K562 (cell line): ENCODE measurements at regions not wholly inside any gene's neighbourhood (a gene's known extent, or its start where the extent isn't known, plus 50 kb on each side); places are given as distances from the start of the nearest gene placed in this dataset.

Experiments
- ATAC-seq: fragments of 200-7000 bp; cut with Tn5 transposase; 3 replicates; pipeline ENCODE4 v1.9.1; 2020; ENCODE audit warnings: moderate library complexity
- BruUV-seq: library from RNA; stranded (reverse); fragments of 400-500 nt; replicated peaks from 2 replicates; lab custom pipeline; 2021; lab: Mats Ljungman, UMichigan
- CTCF ChIA-PET: fragments of 300-600 bp; formaldehyde crosslinking; extraction: SDS; loops from one replicate; lab custom pipeline; 2021; ENCODE audit warnings: low intra/inter-chr PET ratio; lab: Yijun Ruan, JAX
- POLR2A ChIA-PET: fragments of 300-600, 350-650 bp; sonication (Branson Sonifier 250); formaldehyde crosslinking; extraction: SDS; loops from one replicate; lab custom pipeline; 2021; ENCODE audit warnings: antibody characterized with exemption, inconsistent platforms; lab: Yijun Ruan, JAX
- DNase-seq, 4 experiments: peaks; one replicate each; pipeline versions ENCODE4 v3.0.0 to v3.0.0-alpha.2; 2011 to 2018; ENCODE audit warnings: low spot score in 3 of 4, mixed read lengths in 3 of 4; ENCODE audit errors: extremely low read depth in 1 of 4
- FAIRE-seq: peaks from 2 replicates; lab custom pipeline; 2011; peaks lifted over from hg19 to GRCh38; lab: Jason Lieb, UNC
- H2AFZ ChIP-seq: 2 replicates; pipeline ENCODE4 v1.6.0; 2011; ENCODE audit warnings: low read depth, low read length, control low read depth, inconsistent platforms
- H3K27ac ChIP-seq: fragments of 200-600 bp; 3 replicates; pipeline ENCODE4 v1.8.0; 2011; ENCODE audit warnings: low read depth, mild to moderate bottlenecking, control low read depth, inconsistent platforms, low read length, moderate library complexity, mixed read lengths; ENCODE audit errors: extremely low read depth
- H3K27me3 ChIP-seq, 2 experiments: fragments of 300-600 bp in 1 of 2; 2 replicates in 1 of 2; 3 replicates in 1 of 2; pipeline versions ENCODE4 v1.6.0 to v1.8.0; 2011; ENCODE audit warnings: inconsistent platforms in 2 of 2, low read length in 2 of 2, mild to moderate bottlenecking in 1 of 2, mixed read lengths in 1 of 2, moderate library complexity in 1 of 2; ENCODE audit not compliant: control insufficient read depth in 2 of 2, insufficient read depth in 2 of 2
- H3K36me3 ChIP-seq: fragments of 300-600 bp; 3 replicates; pipeline ENCODE4 v1.8.0; 2011; ENCODE audit warnings: mild to moderate bottlenecking, low read length, inconsistent platforms; ENCODE audit not compliant: control insufficient read depth, insufficient read depth
- H3K4me1 ChIP-seq, 2 experiments: fragments of 200-600 bp in 1 of 2; replicated peaks in 1 of 2; 2 replicates in 1 of 2; 3 replicates in 1 of 2; pipeline versions ENCODE4 v1.5.1 to v1.8.0; 2011; ENCODE audit warnings: inconsistent platforms in 2 of 2, low read length in 2 of 2, mild to moderate bottlenecking in 1 of 2, mixed read lengths in 1 of 2, moderate library complexity in 1 of 2; ENCODE audit not compliant: control insufficient read depth in 2 of 2, insufficient read depth in 2 of 2
- H3K4me2 ChIP-seq: 2 replicates; pipeline ENCODE4 v1.6.1; 2011; ENCODE audit warnings: low read length, control low read depth, inconsistent platforms, mixed read lengths; ENCODE audit not compliant: insufficient read depth
- H3K4me3 ChIP-seq: fragments of 200-600 bp; sonication (generic), shearing (Covaris generic); 2 replicates; pipeline ENCODE4 v1.5.1; 2016; ENCODE audit warnings: control low read depth, inconsistent platforms
- H3K79me2 ChIP-seq: fragments of 200-600 bp; 3 replicates; pipeline ENCODE4 v1.8.0; 2011; ENCODE audit warnings: low read length, inconsistent platforms; ENCODE audit not compliant: control insufficient read depth, insufficient read depth
- H3K9ac ChIP-seq, 2 experiments: 2 replicates each; pipeline versions ENCODE4 v1.6.0 to v1.6.1; 2011; ENCODE audit warnings: low read depth in 2 of 2, low read length in 2 of 2, control low read depth in 1 of 2, inconsistent platforms in 1 of 2, mild to moderate bottlenecking in 1 of 2, mixed read lengths in 1 of 2; ENCODE audit not compliant: insufficient read depth in 1 of 2
- H3K9me1 ChIP-seq: one replicate; pipeline ENCODE4 v1.6.0; 2011; ENCODE audit warnings: inconsistent platforms, mild to moderate bottlenecking, low read length, moderate library complexity; ENCODE audit not compliant: control insufficient read depth, insufficient read depth
- H3K9me3 ChIP-seq: replicated peaks from 2 replicates; pipeline ENCODE4 v1.5.1; 2011; ENCODE audit warnings: low read depth, low read length, inconsistent platforms; ENCODE audit not compliant: control insufficient read depth, insufficient read depth
- H4K20me1 ChIP-seq: replicated peaks from 2 replicates; pipeline ENCODE4 v1.6.1; 2011; ENCODE audit warnings: low read length, inconsistent platforms, mixed read lengths; ENCODE audit not compliant: control insufficient read depth, insufficient read depth
- ARHGAP35 ChIP-seq: fragments of 450-650 bp; IDR thresholded peaks from 2 replicates; pipeline ENCODE4 v1.6.1; 2018; ENCODE audit not compliant: partially characterized antibody
- CBX5 ChIP-seq: IDR thresholded peaks from 2 replicates; pipeline ENCODE4 v1.6.1; 2014; ENCODE audit warnings: low read depth, borderline replicate concordance
- HLTF ChIP-seq: fragments of 450-650 bp; IDR thresholded peaks from 2 replicates; pipeline ENCODE4 v1.6.1; 2016
- KAT2B ChIP-seq: IDR thresholded peaks from one replicate; pipeline ENCODE4 v1.6.1; 2012; ENCODE audit warnings: low read depth, mild to moderate bottlenecking, control low read depth, inconsistent platforms, low read length, moderate library complexity
- TRIM28 ChIP-seq: fragments of 450-650 bp; IDR thresholded peaks from 2 replicates; pipeline ENCODE4 v1.6.1; 2017
- ZKSCAN8 ChIP-seq: fragments of 200-800 bp; sonication (Bioruptor generic); IDR thresholded peaks from 2 replicates; pipeline ENCODE4 v1.6.1; 2016; ENCODE audit warnings: missing genetic modification characterization, missing compliant biosample characterization
- ZNF280A ChIP-seq: fragments of 450-650 bp; IDR thresholded peaks from 2 replicates; pipeline ENCODE4 v1.6.1; 2018; ENCODE audit warnings: mild to moderate bottlenecking, low read depth; ENCODE audit not compliant: partially characterized antibody
- ZNF431 ChIP-seq: sonication (generic); formaldehyde crosslinking; IDR thresholded peaks from 2 replicates; pipeline ENCODE4 v1.8.0; 2022; ENCODE audit warnings: mild to moderate bottlenecking, missing genetic modification reagents
- WGBS: fragments of 100-300 bp; shearing (Covaris generic); methylation state at CpG from one replicate; pipeline ENCODE4 v1.1.6; 2016; ENCODE audit warnings: low coverage, mixed read lengths; ENCODE audit not compliant: insufficient coverage; ENCODE audit errors: missing lambda C conversion rate; 5-methylcytosine and 5-hydroxymethylcytosine counted together
- in situ Hi-C: fragments of 300-500 bp; cut with MboI; formaldehyde crosslinking; loops from 4 replicates; pipeline ENCODE4 v1.15.0; 2018; ENCODE audit warnings: inconsistent platforms, mixed read lengths
- intact Hi-C: fragments of 100-400 bp; cut with micrococcal nuclease; formaldehyde crosslinking; loops from 2 replicates; pipeline ENCODE4 v1.14.2; 2022
- TF ChIP-seq, protein P1 (sequence below): fragments of 450-650 bp; IDR thresholded peaks from 2 replicates; pipeline ENCODE4 v1.6.1; 2017; ENCODE audit warnings: antibody characterized with exemption, mild to moderate bottlenecking

GRCh38 chr15:62264196-62264595, 99.1 kb upstream of the C2CD4B start:
- ChIA-PET CTCF (no interaction called here), POLR2A (no interaction called here)
- Histone ChIP-seq H3K4me3 (no peak overlapping the region), H3K9me3 (no peaks in the 10 kb centered on the region), H3K27me3 (no peaks in the 10 kb centered on the region), H2AFZ (no peak overlapping the region), H3K27ac (no peak overlapping the region), H4K20me1 (no peaks in the 10 kb centered on the region), H3K79me2 (no peaks in the 10 kb centered on the region), H3K4me1 (no peaks in the 10 kb centered on the region; a peak in 1 of 5 replicates), H3K36me3 (no peaks in the 10 kb centered on the region), H3K9me1 (no peaks in the 10 kb centered on the region), H3K4me2 (no peak overlapping the region), H3K9ac (no peak overlapping the region)
- in situ Hi-C loops = no loop called here
- DNase-seq = no peak
- TF ChIP-seq KAT2B (no peak), HLTF (no peak), ZNF431 (CRISPR knock-in tag) (no peak)
- intact Hi-C loops = no loop called here
- ATAC-seq = no peak
- FAIRE-seq = no peak
- BruUV-seq = no TSS peak

DNA sequence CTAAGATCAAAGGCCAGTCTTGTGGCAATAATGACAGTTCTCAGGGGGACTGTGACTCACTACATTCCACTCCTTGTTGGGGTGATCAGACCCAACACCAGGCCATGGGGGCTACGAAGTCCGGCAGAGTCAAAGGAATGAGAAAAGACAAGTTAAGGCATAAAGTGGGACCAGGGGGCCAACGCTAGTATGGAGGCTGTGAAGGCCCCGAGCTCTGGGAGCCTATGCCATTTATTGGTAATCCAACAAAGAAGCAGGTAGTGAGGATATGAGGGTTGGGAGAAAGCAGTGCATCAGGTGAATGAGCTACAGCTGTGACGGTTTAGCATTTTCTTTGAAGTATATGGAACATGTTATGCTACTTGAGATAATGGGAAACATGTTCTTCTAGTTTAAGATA, 104.4 kb upstream of the C2CD4B start:
- H2AFZ ChIP-seq = no peak overlapping the region
- ChIA-PET POLR2A (no interaction called here), CTCF (no interaction called here)
- no peak overlapping the region for H3K27ac ChIP-seq
- FAIRE-seq = no peak
- no peak for ATAC-seq
- H3K4me2 ChIP-seq = no peak overlapping the region
- no peaks in the 10 kb centered on the region for H3K79me2 ChIP-seq
- H3K9me3 ChIP-seq = no peaks in the 10 kb centered on the region
- DNase-seq = no peak
- in situ Hi-C loops = no loop called here
- H3K4me3 ChIP-seq = no peak overlapping the region
- whole genome bisulfite sequencing = 2% methylated on average over 5 of the region's 5 CpGs
- no peaks in the 10 kb centered on the region for H3K9me1 ChIP-seq
- BruUV-seq = no TSS peak
- H4K20me1 ChIP-seq = no peaks in the 10 kb centered on the region
- TF ChIP-seq, protein P1, sequence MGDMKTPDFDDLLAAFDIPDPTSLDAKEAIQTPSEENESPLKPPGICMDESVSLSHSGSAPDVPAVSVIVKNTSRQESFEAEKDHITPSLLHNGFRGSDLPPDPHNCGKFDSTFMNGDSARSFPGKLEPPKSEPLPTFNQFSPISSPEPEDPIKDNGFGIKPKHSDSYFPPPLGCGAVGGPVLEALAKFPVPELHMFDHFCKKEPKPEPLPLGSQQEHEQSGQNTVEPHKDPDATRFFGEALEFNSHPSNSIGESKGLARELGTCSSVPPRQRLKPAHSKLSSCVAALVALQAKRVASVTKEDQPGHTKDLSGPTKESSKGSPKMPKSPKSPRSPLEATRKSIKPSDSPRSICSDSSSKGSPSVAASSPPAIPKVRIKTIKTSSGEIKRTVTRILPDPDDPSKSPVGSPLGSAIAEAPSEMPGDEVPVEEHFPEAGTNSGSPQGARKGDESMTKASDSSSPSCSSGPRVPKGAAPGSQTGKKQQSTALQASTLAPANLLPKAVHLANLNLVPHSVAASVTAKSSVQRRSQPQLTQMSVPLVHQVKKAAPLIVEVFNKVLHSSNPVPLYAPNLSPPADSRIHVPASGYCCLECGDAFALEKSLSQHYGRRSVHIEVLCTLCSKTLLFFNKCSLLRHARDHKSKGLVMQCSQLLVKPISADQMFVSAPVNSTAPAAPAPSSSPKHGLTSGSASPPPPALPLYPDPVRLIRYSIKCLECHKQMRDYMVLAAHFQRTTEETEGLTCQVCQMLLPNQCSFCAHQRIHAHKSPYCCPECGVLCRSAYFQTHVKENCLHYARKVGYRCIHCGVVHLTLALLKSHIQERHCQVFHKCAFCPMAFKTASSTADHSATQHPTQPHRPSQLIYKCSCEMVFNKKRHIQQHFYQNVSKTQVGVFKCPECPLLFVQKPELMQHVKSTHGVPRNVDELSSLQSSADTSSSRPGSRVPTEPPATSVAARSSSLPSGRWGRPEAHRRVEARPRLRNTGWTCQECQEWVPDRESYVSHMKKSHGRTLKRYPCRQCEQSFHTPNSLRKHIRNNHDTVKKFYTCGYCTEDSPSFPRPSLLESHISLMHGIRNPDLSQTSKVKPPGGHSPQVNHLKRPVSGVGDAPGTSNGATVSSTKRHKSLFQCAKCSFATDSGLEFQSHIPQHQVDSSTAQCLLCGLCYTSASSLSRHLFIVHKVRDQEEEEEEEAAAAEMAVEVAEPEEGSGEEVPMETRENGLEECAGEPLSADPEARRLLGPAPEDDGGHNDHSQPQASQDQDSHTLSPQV = no peak
- TF ChIP-seq ARHGAP35 (no peak), CBX5 (peak; percentile 34; the same call in 1 of the 2 replicates), ZKSCAN8 (CRISPR knock-in tag) (no peak), TRIM28 (peak; percentile 73; the same call in 1 of the 2 replicates), ZNF280A (peak; percentile 27)
- no peaks in the 10 kb centered on the region for H3K36me3 ChIP-seq
- no peaks in the 10 kb centered on the region; a peak in 1 of 5 replicates for H3K4me1 ChIP-seq
- intact Hi-C loops = no loop called here
- H3K27me3 ChIP-seq = no peaks in the 10 kb centered on the region; a peak in 1 of 5 replicates
- no peak overlapping the region for H3K9ac ChIP-seq
